DOHH2 (cell line): ENCODE measurements at regions not wholly inside any gene's neighbourhood (a gene's known extent, or its start where the extent isn't known, plus 50 kb on each side); places are given as distances from the start of the nearest gene placed in this dataset.
"Not testable (repeated sequence)": the region's sequence is repeated elsewhere in the genome, so short reads cannot be mapped to it uniquely, and the experiment has no call there.

ENCODE experiments used
- H3F3A ChIP-seq: fragments of 200-600 bp; sonication (generic), shearing (Covaris generic); 2 replicates; pipeline ENCODE4 v1.6.0; 2016; ENCODE audit warnings: antibody characterized with exemption, mild to moderate bottlenecking; ENCODE audit not compliant: control insufficient read depth, insufficient read depth
- H3K27ac ChIP-seq: fragments of 200-600 bp; sonication (generic); 2 replicates; pipeline ENCODE4 v1.5.1; 2014; ENCODE audit warnings: low read depth, mild to moderate bottlenecking, low read length, moderate library complexity
- H3K27me3 ChIP-seq: fragments of 200-600 bp; sonication (generic); 2 replicates; pipeline ENCODE4 v1.6.1; 2014; ENCODE audit warnings: mild to moderate bottlenecking, low read length, mixed read lengths; ENCODE audit not compliant: control insufficient read depth
- H3K36me3 ChIP-seq: fragments of 200-600 bp; sonication (generic); 2 replicates; pipeline ENCODE4 v1.6.1; 2014; ENCODE audit warnings: mild to moderate bottlenecking, low read length, moderate library complexity, mixed read lengths; ENCODE audit not compliant: control insufficient read depth
- H3K4me1 ChIP-seq: fragments of 200-600 bp; sonication (generic); 2 replicates; pipeline ENCODE4 v1.6.1; 2014; ENCODE audit warnings: mild to moderate bottlenecking, low read length, mixed read lengths; ENCODE audit not compliant: control insufficient read depth
- H3K4me2 ChIP-seq: fragments of 200-600 bp; sonication (generic); 2 replicates; pipeline ENCODE4 v1.6.0; 2014; ENCODE audit warnings: mild to moderate bottlenecking, low read length, moderate library complexity
- H3K4me3 ChIP-seq: fragments of 200-600 bp; sonication (generic); 2 replicates; pipeline ENCODE4 v1.5.1; 2014; ENCODE audit warnings: mild to moderate bottlenecking, low read length, mixed read lengths
- H3K79me2 ChIP-seq: fragments of 200-600 bp; sonication (generic); 2 replicates; pipeline ENCODE4 v1.6.1; 2014; ENCODE audit warnings: mild to moderate bottlenecking, low read length, mixed read lengths; ENCODE audit not compliant: control insufficient read depth
- H3K9me2 ChIP-seq: fragments of 200-600 bp; sonication (generic); replicated peaks from 2 replicates; pipeline ENCODE4 v1.6.1; 2014; ENCODE audit warnings: mild to moderate bottlenecking, low read length, mixed read lengths; ENCODE audit not compliant: control insufficient read depth
- H3K9me3 ChIP-seq: fragments of 200-600 bp; sonication (generic); 2 replicates; pipeline ENCODE4 v1.6.1; 2014; ENCODE audit warnings: antibody characterized with exemption, low read length, mixed read lengths; ENCODE audit not compliant: control insufficient read depth, insufficient read depth
- H4K20me1 ChIP-seq: fragments of 200-600 bp; sonication (generic); 2 replicates; pipeline ENCODE4 v1.6.0; 2014; ENCODE audit warnings: low read depth, mild to moderate bottlenecking, antibody characterized with exemption, low read length, moderate library complexity; ENCODE audit not compliant: control insufficient read depth, insufficient read depth
- EZH2phosphoT487 ChIP-seq: fragments of 200-600 bp; sonication (generic); IDR thresholded peaks from 2 replicates; pipeline ENCODE4 v1.6.1; 2017; ENCODE audit warnings: borderline replicate concordance, mild to moderate bottlenecking, antibody characterized with exemption, low read length, moderate library complexity, mixed read lengths
- TF ChIP-seq, protein P1 (sequence below): fragments of 200-600 bp; sonication (generic); IDR thresholded peaks from one replicate; pipeline ENCODE4 v1.5.1; 2014; ENCODE audit warnings: antibody characterized with exemption, mild to moderate bottlenecking, low read depth, low read length; ENCODE audit not compliant: poor library complexity, severe bottlenecking

GRCh38 chr14:30196861-30197260 lies 269.2 kb upstream of the PRKD1 start:
- Histone ChIP-seq H3K4me3 (no peak overlapping the region), H3F3A (no peaks in the 10 kb centered on the region), H3K4me2 (no peak overlapping the region), H3K27ac (no peak overlapping the region), H3K27me3 (no peaks in the 10 kb centered on the region), H3K79me2 (no peaks in the 10 kb centered on the region), H3K36me3 (no peaks in the 10 kb centered on the region), H3K9me3 (no peaks in the 10 kb centered on the region), H4K20me1 (no peaks in the 10 kb centered on the region), H3K9me2 (no peaks in the 10 kb centered on the region), H3K4me1 (no peaks in the 10 kb centered on the region)
- TF ChIP-seq EZH2phosphoT487: no peak
- TF ChIP-seq, protein P1, sequence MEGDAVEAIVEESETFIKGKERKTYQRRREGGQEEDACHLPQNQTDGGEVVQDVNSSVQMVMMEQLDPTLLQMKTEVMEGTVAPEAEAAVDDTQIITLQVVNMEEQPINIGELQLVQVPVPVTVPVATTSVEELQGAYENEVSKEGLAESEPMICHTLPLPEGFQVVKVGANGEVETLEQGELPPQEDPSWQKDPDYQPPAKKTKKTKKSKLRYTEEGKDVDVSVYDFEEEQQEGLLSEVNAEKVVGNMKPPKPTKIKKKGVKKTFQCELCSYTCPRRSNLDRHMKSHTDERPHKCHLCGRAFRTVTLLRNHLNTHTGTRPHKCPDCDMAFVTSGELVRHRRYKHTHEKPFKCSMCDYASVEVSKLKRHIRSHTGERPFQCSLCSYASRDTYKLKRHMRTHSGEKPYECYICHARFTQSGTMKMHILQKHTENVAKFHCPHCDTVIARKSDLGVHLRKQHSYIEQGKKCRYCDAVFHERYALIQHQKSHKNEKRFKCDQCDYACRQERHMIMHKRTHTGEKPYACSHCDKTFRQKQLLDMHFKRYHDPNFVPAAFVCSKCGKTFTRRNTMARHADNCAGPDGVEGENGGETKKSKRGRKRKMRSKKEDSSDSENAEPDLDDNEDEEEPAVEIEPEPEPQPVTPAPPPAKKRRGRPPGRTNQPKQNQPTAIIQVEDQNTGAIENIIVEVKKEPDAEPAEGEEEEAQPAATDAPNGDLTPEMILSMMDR: no peak

DNA sequence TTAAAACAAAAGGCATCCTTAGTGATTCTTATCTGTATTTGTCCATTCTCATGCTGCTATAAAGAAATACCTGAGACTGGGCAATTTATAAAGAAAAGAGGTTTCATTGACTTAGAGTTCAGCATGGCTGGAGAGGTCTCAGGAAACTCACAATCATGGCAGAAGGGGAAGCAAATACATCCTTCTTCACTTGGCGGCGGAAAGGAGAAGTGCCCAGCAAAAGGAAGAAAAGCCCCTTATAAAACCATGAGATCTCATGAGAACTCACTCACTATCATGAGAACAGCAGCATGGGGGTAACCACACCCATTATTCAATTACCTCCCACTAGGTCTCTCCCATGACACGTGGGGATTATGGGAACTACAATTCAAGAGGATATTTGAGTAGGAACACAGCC lies 271.1 kb upstream of the PRKD1 start:
- H3K27me3 ChIP-seq, H3K4me3 ChIP-seq, H3K9me3 ChIP-seq, H3K9me2 ChIP-seq, H3K4me1 ChIP-seq, H4K20me1 ChIP-seq, H3K36me3 ChIP-seq, H3K4me2 ChIP-seq, H3K27ac ChIP-seq, H3K79me2 ChIP-seq, H3F3A ChIP-seq: not testable (repeated sequence)

GRCh38 chr14:30204431-30204980 lies 276.9 kb upstream of the PRKD1 start:
- H4K20me1 ChIP-seq: no peaks in the 10 kb centered on the region
- no peaks in the 10 kb centered on the region for H3K79me2 ChIP-seq
- no peak overlapping the region for H3K4me3 ChIP-seq
- no peaks in the 10 kb centered on the region for H3K36me3 ChIP-seq
- no peaks in the 10 kb centered on the region for H3K9me2 ChIP-seq
- no peaks in the 10 kb centered on the region for H3K27me3 ChIP-seq
- no peak overlapping the region for H3K27ac ChIP-seq
- H3K4me1 ChIP-seq: no peaks in the 10 kb centered on the region
- TF ChIP-seq, protein P1: no peak
- no peaks in the 10 kb centered on the region for H3K9me3 ChIP-seq
- no peak overlapping the region for H3K4me2 ChIP-seq
- H3F3A ChIP-seq: no peaks in the 10 kb centered on the region

GRCh38 chr14:30209136-30209535 lies 281.5 kb upstream of the PRKD1 start:
- Histone ChIP-seq H3K4me1 (no peaks in the 10 kb centered on the region), H3K27ac (no peak overlapping the region), H3K36me3 (no peaks in the 10 kb centered on the region), H3K9me2 (no peaks in the 10 kb centered on the region), H4K20me1 (no peaks in the 10 kb centered on the region), H3F3A (no peaks in the 10 kb centered on the region), H3K4me3 (no peak overlapping the region), H3K9me3 (no peaks in the 10 kb centered on the region), H3K79me2 (no peaks in the 10 kb centered on the region), H3K27me3 (no peaks in the 10 kb centered on the region), H3K4me2 (no peak overlapping the region)
- TF ChIP-seq, protein P1: no peak
- TF ChIP-seq EZH2phosphoT487: no peak
